ENCODE measurements at regions not wholly inside any gene's neighbourhood (a gene's known extent, or its start where the extent isn't known, plus 50 kb on each side); places are given as distances from the start of the nearest gene placed in this dataset.

DNA sequence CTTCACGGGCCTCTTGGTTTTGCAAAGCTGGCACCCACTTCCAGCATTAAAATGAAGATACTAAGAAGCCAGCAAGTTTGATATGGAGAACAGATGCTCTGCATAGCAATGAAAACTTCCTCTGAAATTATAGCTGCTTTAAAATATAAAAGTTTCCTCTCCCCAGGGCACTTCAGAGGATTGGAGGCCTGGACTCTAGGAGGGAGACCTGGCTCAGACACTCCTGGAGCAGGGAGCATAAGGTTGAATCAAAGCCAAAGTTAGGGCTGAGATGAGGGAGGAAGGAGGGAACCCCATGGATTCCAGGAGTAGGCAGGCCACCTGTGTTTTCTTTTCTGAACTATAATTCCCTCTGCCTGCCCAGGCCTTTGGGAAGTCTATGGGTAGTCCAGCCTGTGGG lies 176.0 kb upstream of the RPL38 start:
- no peak for DNase-seq

DNA sequence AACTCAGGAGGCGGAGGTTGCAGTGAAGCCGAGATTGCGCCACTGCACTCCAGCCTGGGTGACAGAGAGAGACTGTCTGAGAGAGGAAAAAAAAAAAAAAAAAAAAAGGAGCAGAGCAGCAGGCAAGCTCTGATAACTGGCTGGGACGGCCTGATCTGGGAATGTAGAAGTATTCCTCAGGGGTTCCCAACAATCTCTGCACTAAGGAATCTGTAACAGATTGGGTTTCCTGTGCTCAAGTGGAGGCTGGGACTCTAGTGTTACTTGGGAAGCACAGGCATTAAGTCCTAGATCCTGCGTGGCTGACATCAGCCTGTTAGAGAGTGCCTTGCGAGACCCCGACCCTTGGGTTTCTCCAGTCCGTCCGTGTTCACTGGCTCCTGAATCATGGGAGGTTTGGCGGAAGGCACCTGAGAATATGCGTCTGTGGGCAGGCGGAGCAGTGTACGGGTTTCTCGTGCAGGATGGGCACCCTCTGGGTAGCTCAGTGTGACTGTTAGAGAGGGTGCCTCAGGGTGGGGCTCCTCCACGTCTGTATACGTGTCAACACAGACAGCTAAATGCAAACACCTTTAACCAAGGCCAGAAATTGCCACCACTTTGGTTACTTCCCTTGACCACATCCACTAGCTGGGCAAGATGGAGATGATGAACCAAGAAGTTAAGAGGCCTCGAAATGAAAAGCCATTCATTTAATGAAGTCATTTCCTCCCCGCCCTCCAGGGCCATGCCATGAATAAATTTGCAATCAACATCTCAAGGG lies 174.9 kb upstream of the RPL38 start:
- no peak for DNase-seq

DNA sequence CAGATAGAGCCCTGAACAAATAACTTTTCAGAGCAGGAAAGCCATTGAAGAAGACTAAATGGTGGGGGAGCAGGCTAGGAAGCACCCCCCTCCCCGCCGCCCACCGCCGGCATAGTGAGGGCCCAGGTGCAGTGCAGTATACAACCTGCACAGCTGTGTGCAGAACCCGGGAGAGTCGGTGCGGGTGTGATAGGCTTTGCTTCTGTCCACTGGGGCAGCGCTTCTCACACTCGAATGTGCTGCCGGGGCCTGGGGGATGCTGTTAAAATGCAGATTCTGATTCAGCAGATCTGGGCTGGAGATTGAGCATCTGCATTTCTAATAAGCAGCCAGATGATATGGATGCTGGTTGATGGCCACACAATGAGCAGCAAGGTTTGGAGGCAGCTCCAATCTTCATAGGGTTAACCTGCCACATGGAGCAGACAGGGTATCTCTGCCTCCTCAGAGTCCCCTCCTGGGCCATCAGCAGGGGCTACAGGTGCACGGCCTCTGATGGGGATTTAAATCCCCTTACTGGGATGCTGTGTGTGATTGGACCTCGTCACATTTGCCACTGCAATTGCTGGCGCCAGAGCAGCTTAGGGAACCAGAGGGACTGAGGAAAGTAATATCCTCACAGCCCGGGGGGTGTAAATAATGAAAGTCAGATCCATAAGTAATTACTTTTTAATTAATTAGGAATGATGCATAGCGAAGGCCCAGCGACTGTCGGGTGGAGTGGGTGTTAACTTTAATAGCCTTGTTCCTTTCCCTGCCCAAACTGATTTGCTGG lies 172.0 kb upstream of the RPL38 start:
- no peak for DNase-seq

DNA sequence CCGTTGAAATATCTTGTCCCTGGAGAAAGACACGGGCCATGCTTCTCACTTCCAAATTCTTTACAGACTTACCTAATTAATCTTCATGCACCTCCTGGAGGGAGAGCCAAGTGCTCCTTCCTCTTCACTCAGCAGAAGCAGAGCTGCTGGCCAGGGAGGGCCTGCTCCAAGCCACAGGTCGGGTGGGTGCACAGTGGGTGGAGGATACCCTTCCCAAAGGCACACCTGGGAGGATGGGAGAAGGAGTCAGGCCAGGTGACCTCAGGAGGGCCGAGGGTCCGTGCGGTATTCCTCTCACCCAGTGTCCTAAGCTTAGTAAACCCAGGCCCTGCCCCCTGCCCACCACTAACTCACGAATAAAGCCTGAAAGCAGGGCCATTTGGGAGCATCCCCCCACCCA lies 171.3 kb upstream of the RPL38 start:
- DNase-seq: no peak

DNA sequence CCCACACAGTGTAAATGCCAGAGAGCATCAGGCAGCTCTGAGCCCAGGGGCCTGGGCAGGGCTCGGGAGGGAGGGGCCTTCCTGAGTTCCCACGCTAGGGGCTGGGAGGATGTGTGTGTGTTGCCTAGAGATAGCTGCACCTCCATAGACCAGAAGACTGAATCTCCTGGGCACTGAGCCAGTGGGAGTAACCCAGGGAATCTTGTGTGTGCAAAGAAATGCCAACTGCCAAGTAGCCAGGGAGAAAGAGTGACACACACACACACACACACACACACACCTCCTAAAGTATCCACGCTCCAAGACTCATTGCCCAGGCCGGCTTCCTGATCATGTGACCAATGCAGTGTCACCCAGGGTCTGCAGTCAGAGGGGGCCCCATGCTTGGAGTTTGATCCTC lies 166.2 kb upstream of the RPL38 start:
- no peak for DNase-seq

DNA sequence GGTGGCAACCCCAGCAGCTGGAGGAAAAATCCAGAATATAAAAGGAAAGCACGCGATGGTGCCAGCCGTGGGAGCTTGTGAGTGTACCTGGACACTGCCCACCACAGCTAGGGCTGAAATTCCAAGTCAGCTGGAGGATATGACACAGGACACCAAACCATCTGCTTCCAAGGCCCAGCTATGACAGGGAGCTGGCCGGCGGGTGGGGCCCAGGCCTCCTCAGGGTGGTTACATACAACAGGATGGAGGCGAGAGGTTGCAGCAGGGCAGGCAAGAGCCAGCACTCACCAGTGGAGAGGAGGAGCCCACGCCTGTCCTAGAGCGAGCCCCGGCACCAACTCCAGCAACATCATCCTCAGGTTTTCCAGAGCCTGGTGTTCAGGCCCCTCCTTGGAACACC lies 163.2 kb upstream of the RPL38 start:
- DNase-seq: no peak

DNA sequence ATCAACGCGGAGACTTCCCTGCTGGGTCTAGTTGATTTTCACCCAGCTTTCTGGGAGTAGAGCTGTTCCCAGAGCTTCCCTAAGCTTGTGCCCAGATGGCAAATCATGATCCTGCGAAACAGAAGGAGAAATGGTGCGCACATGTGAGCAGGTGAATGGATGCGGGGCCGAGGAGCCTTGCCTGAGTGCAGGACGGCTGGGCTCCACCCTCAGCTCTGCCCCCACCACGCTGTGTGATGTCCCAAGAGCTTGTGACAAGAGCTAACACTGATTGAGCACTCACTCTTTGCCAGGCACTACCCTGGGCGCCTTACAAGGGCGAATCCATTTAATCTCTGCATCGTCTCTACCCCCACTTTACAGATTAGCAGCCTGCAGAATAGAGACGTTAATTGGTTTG lies 162.7 kb upstream of the RPL38 start:
- DNase-seq: no peak

DNA sequence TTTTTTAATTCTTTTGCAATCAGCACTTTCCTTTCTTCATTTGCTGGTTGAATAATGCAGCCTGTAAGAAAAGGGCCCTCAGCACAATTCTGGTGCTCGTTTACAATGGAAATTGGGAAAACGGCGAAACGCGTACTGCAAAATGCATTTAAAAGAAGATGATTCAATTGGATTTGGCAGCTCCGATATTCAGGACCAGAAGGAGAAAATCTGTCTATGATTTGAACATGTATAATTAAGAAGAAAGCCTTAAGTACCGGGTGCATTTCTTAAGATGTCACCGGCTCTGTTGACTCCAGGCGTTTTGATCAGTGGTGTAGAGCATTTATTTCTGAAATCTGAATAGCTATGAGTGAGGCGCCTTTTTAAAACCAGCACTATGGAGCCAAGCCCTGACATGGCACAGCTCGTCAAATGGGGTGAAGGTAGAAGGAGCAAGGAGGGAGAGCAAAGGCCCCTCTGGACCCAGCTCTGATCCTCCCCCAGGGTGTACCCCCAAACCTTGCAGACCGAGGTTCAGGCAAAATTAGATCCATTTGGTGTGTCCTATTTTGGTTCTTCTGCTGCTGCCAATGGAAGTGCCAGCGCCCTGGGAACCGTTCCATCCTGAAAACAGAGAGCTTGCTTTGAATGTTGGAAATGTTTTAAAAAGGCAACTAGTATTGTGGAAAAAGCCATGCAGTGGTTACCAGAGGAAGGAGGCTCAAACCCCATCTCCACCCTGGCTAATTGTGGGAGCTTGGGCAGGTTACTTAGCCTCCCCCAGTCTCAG lies 161.4 kb upstream of the RPL38 start:
- no peak for DNase-seq

DNA sequence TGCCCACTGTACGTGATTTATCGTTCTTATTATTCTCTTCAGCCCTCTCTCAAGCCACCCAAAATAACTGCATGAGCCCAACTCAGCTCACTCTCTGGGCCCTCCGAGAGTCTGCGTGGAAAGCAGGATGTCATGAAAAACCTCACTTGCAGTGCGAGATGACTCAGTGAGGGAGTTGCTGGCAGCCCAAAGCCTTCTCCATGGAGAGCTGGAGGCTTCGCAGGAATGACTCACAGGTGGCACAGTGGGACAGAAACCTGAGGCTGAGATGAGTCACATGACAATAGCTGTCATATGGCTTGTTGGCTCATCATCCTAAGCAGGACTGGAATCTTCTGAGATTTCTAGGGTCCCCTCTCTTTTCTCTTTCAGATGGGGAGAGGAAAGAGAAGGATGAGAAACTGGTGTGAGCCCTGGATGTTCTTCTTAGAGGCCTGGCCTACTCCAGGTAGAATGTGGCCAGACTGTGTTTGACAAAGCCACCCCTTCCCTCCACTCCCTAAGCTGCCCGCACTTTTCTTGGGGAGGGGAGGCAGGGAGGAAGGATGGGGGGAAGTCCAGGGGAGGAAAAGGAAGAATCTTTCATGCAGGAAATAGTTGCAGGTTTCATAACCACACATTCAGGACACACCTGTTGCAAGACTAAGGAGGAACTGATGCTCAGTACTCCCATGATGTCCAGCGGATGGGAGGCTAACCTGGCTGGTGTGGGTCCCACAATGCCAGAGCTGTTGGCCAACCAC lies 160.6 kb upstream of the RPL38 start:
- DNase-seq: peak; percentile 65

DNA sequence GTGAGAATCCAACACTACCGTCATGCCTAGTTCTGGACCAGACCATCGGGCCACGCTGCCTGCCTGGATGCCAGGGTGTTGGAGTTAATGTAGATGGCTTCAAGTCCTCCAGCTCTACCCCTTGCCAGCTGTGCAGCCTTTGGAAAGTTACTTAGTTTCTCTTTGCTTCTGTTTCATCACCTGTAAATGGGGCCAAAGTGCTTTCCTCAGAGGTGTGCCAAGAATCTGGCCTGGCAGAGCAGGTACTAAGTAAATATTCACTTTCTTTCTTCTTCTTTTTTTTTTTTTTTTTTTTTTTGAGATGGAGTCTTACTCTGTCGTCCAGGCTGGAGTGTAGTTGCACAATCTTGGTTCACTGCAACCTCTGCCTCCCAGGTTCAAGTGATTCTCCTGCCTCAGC lies 159.5 kb upstream of the RPL38 start:
- DNase-seq: no peak

DNA sequence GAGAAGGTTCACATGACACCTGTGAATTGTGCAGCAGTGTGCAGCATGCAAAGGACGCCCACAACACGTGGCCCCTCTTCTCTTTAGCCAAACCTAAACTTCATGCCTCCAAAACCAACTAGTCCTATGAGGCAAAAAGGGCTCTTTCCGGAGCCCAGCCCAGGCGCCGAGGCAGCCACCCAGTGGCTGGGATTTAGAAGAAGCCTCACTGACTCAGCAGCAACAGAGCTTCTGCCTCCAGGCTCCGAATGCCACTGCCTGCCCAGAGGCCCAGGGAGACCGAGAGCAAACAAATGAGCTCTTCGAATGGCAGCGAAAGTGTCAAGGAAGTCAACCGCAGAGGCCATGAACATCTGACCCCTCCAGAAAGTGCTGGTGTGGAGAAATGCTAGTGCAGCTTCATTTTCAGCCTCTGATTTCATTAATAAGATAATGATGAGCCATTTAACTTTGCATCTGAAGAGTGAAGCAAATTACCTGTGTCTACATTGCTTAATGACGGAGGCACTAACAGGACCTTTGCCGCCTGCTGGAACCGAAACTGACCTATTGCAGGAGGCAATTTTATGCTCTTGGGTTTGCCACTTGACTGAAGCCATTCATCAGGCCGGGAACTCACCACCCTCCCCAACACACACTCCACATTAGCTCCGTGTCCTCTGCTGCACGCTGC lies 157.7 kb upstream of the RPL38 start:
- DNase-seq: no peak

DNA sequence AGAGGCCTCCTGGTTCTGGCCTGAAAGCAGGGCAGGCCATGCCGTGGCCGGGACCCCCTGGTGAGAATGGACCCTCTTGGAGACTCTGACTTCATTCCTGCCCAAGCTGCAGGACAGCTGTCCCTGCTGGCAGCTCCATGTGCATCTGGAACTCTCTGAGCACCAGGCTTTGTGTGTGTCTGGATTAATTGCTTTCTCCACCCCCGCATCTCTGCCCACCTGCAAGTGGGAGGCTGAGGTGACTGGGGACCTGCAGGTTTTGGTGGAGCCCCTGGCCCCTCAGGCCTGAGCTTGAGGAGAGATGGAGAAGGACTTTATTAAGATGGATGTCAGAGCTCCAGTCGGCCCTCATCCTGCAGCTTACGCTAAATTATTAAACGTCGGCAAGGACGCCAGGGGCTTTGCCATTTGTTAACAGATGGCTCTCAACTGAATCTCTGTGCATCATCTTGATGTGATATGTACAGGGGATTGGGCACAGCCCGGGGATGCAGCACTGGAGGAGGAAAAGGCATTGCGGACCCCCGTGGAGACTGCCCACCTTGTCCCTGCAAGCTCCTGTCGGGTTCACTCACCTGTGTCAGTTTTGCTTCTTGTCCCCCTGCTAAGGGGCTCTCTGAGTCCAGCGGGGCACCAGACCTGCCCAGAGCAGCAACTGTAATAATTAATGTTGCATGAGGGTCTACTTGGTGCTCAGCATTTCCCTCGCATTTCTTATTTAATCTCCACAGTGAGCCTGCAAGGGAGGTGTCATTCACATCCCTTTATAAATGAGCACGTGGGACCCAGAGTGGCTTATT lies 154.1 kb upstream of the RPL38 start:
- DNase-seq: no peak

DNA sequence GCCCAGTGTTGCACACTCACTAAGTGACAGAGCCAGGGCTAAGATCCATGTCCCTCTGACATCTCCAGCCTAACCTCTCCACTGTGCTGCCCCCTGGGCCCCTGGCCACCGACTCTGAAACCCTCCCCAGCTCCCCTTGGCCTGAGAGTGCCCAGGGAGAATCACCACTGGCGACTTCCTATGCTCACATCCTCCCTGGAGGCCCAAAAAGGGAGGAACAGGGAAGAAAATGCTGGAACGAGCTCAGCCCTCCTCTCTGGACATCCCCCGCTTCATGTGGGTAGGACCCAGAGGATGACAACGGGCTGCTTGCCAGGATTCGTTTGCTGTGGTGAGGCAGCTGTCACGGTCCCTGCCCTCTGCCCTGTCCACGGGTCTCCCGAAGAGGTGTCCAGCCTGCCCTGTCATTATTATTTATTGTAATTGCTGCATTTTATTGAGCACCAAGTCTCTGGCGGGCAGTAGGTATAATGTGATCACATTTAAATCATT lies 153.5 kb upstream of the RPL38 start:
- DNase-seq: no peak

DNA sequence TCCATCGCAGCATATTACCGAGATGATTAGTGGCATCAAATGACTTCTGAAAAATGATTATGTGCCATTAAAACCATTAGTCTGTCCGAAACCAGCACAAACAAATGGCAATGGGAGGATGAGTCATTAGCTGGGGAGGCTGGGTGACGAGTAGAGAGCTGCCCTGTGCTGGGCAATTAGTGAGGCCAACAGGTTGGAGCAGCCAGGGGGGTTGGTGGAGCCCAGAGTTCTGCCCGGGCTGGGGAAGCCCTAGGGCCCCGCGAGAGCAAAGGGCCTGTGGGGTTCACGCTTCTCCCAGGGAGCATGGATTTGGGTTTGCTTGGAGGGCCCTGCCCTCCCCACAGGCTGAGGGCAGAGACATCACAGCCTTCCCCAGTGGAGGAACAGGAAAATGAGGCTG lies 152.1 kb upstream of the RPL38 start:
- no peak for DNase-seq

DNA sequence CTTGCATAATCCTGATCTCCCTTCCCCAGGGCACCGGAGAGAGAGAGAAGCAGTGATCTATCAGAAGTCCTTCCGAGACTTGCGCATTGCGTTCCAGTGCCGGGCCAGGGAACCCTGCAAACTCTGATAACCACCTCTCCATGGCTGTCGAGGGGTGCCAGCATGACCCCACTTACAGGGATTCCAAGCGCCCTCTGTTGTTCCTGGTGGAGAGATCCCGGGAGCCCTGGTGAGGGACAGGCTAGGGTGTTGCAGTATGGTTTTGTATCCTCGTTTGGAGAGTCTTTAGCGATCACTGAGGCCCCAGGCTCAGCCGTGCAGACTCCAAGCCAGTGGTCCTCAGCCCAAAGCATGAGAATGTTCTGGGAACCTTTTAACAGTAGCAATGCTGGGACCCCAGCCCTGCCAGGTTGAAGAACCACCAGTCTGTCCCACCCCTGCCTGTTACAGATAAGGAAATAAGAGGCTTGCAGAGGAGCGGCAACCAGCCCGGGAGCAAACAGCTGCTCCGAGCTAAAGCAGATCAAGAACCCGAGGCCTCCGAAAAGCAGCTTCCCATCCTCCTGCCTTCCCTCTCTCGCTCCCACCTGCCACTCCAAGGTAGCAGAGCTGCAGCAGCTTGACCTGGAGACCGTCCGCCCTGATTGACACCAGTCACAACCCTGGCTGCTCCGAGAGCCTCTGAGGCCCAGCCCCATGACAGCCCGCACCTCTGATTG lies 150.3 kb upstream of the RPL38 start:
- DNase-seq: no peak

DNA sequence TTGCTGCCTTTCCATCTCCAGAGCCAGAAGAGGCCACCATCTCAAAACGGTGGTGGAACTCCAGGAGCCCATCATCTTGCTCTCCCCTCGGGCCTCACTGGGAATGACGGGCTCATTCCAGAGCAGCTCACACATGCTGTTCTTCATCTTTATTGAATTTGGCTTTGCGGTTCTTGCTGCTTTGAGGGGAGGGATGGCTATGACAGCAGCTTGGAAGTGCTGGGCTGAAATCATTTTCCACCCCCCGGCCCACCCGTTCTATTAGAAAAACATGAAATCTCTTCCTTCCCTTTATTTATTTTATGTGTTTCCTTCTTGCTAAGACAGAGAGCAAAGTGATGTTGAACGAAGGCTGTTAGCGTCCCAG lies 149.8 kb upstream of the RPL38 start:
- no peak for DNase-seq

DNA sequence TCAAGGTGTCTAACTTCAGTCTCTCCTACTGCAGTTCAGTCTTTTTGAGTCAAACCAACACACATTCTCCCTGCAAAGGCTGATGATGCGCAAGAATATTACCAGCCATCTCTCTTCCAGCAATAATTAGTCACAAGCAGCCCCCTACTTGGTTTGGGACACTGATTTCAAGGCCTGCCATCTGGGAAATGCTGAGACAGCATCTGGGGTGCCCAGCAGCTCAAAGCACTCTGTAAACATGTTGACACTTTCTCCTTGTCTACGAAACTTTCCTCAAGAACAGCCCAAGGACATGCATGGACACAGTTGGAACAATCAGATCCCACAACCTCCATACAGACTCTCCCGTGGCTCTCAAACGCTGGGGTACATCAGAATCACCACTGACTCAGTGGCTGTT lies 149.2 kb upstream of the RPL38 start:
- no peak for DNase-seq

DNA sequence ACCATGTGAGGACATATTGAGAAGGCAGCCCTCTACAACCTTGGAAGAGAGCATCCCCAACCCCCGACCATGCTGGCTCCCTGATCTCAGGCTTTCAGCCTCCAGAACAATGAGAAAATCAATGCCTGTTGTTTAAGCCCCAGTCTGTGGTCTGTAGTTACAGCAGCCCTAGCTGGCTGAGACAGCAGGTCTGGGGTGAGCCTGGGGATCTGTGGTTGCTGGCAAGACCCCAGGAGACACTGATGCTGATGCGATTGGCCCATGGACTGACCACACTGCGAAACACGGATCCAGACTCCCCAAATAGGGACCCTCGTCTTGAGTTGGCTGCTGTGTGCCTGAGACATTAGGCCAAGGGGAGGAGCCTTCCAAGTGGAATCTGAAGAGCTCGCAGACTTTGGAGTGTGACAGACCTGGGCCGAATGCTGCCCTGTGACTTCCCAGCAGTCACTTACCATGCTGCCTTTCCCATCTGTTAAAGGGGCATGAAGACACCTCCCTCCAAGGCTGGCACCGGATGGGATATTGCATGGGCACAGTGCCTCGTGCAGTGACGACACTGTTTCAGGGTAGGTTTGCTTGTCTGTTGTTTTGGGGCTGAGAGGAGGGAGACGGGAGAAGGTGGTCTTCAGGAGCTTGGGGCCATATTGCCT lies 147.8 kb upstream of the RPL38 start:
- DNase-seq: no peak

DNA sequence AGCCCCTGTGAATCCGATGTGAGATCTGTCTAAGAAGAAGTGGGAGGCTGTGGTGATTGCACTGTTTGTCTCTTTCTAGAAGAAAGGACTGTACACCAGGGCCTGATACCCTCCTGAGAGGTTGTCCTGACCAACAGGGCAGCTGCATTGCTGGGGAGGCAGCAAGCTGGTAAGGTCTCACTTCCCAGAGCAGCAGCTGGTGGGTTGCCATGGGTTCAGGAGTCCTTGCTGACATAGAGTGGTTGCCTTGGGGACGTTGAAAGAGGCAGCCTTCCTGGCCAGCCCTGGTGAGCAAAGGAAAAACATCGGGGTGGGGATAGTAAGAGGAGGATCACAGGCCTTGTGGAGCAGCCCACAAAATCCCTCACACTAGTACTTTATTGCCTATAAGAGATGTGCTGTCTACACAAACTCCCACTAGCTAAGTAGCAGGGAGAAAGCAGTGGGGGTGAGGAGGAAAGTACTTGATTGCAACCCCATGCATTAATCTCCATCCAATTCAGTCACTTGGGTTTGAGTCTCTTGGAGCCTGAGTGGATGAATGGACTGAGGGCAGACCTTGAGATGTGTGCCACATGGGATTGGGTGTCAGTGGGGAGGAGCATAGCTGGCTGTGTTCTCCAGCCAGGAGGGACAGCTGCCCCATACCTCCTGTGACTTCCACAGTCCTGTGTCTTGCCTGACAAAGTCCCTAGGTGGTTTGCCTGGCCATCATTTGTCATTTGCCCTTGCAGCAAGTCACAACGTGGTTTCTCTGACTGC lies 143.8 kb upstream of the RPL38 start:
- no peak for DNase-seq

DNA sequence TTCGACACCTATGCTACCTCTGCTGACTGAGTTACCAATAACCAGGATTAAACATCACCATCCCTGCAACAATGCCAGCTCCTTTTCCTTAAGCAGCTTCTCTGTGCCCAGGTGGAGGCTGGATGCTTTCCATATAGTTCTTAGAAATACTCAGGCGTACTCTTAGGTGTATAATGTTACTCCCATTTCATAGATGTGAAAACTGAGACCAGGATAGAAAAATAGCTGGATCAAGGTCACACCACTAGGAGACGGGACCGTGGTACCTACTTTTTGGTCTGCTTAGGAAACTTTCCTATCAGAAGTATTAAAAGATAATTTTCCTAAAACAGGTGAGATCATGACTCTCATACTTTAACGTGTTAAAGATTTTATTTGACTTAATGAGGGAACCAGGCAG lies 141.7 kb upstream of the RPL38 start:
- no peak for DNase-seq

Measured in activated CD8-positive, alpha-beta memory T cell treated with anti-CD3 and anti-CD28 coated beads, Interleukin-2, amount 50 U/mL, for 48 hours (primary cell).